ENCODE measurements at regions not wholly inside any gene's neighbourhood (a gene's known extent, or its start where the extent isn't known, plus 50 kb on each side); places are given as distances from the start of the nearest gene placed in this dataset.

DNA sequence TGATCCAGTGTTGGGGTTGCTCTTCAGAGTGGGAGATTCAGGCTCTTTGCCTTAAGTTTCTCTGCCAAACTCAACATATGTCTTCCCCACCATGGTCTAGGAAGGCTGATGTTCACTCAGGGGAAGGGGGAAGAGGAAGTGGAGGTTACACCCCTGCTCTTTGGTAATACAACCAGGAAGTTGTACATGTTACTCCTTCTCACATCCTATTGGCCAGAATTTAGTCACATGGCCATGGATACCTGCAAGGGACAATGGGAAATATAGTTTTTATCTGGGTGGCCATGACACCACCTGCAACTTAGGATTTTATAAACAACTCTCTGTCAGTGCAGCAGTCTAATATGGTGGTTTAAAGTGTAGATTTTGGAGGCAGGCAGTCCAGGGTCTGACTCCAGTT, 150.9 kb downstream of the TBX5 start:
- no peak for DNase-seq (ENCODE audit: low spot score)

DNA sequence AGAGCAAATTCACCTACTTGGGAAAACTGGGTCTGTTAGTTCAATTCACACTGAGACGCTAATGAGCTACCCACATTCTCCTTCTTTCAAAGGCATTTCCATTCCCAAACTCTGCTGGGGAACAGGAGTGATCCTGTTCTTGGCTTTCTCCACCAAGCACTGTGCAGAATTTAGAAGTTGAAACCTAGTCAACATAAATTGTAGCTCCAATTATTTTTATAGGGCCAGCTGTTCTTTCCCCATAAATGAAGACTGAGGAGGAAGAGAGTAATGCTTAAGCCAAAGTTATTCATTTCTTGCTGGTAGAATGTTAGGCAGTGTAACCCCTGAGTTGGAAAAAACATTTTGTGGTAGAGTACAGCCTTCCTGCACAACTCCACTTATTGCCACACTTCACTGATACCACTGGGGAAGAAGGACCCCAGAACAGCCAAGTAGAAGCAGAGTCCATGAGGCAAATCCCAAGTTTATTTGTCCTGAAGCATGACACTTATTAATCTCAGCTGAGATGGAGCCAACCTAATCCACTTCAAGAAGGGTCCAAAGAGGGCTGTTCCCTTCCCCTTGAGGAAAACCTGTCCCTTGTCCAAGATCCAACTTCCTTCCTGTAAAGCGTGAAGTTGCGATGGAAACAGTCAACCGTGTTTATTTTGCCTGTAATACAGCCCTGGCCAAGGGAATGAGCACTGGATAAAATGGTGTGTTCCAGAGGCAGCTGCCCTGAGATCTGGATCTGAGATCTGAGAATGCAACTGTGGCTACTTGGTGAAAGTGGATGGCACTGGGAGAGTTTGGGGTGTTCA, 151.8 kb downstream of the TBX5 start:
- no peak for DNase-seq (ENCODE audit: low spot score)

DNA sequence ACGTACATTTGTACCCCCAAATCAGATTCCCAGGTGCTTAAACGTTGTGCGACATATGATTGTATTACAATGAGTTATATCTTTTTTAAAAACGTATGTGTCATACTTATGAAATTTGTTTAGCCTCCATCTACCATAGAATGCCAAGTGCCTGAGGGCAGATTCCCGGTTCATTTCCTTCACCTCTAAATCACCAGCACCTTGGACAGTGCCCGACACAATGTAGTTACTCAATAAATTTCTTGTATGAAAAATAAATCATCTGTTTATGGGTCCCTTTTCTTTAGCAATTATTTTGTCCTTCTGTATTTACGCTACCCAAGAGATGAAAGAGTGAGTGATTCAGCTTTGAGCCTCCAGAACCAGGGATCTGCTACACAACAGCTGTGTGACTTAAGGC, 157.4 kb downstream of the TBX5 start:
- no peak for DNase-seq (ENCODE audit: low spot score)

DNA sequence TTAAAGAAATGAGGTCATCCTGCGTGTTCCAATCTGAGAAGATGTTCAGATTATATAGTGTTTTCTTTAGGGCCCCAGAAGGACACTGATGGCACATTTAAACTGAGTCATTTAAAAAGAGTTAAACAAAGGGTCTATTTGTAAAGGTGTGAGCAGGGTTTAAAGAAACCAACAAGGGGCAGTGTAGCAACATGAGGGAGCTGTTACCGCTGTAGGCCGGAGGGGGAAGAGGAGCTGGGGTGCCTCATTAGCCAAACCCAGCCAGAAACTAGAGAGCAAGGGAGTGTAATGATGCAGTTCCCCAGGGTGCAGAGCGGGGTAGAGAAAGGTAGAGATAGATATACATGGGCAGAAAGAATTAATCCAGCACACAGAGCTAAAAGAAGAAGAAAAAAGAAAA, 160.4 kb downstream of the TBX5 start:
- DNase-seq (ENCODE audit: low spot score), result no peak

DNA sequence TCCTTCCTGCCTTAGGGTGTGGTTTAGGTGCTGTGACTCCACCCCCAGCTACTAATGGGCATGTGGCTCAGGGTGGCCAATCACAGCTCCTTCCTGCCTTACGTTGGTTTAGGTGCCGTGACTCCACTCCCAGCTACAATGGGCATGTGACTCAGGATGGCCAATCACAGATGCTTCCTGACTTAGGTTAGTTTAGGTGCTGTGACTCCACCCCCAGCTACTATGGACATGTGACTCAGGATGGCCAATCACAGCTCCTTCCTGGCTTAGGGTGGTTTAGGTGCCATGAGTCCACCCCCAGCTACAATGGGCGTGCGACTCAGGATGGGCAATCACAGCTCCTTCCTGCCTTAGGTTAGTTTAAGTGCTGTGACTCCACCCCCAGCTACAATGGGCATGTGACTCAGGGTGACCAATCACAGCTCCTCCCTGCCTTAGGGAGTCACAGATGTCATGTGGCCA, 163.9 kb downstream of the TBX5 start:
- peak; percentile 2 for DNase-seq (ENCODE audit: low spot score)

DNA sequence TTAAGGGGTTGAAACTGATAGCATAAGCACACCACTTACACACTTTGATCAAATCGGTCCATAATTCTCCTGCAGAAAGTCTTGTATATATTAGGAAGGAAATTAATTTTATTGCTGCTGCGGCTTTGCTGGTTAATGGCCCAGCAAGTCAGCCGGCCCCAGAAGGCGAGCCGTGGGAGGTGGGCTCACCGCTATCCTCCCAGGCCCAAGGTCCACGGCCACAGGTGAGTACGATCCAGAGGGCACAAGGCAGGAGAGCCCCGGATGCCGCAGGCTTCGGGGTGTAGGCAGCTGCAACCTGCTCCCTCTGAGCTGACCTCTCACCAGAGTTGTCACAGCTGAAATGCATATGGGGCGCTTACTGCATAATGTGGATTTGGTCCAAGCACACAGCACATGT, 165.7 kb downstream of the TBX5 start:
- no peak for DNase-seq (ENCODE audit: low spot score)

DNA sequence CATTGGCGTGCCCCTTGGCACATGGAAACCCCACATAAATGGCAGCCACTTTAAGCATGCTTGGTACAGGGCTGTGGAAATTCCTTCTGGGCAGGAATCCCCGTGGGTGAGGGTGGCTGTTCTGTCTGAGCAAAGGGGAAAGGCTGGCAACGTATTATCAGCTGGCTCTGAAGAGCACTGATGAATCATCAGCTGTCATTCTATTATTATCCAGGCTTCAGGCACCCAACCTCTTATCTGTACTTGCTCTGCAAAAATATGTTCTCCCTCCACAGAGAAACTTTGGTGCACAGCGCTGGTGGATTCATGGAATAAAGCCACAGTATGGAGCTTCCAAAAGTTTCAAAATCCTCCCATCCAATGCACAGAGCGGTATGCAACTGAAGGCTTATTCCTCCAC, 167.1 kb downstream of the TBX5 start:
- DNase-seq (ENCODE audit: low spot score), result no peak

DNA sequence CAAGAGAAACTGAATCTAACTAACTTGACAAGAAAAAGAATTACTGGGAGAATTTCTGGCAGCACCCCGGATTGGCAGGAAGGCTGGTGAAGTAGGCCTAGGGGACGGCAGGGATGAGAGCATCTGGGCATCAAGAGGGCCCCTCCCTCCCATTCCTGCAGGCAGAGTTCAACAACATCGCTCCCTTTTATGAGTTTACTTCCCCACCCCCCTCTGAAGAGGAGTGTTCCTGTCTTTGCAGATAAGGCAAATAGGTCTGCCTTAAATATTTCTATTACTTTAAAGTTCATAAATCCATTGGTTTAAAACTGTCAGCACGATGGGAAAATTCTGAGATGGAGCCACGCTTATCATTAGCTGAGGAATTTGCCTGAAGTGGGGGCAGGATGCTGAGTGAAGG, 168.7 kb downstream of the TBX5 start:
- DNase-seq (ENCODE audit: low spot score), result no peak

DNA sequence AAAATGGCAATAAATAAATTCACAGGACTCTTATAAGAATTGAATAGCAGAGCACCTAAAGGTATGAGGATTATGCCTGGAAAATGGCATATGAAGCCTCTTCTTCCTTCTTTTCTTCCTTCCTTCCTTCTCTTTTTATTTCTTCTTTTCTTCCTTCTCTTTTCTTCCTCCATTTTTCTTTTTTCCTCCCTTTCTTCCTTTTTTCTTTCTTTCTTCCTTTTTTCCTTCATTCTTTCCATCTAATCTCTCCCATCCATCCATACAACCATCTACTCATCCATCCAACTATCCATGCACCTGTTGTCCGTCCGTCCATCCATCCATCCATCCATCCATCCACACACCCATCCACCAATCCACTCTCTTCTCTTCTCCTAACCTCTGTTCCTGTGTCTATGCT, 173.8 kb downstream of the TBX5 start:
- no peak for DNase-seq (ENCODE audit: low spot score)

DNA sequence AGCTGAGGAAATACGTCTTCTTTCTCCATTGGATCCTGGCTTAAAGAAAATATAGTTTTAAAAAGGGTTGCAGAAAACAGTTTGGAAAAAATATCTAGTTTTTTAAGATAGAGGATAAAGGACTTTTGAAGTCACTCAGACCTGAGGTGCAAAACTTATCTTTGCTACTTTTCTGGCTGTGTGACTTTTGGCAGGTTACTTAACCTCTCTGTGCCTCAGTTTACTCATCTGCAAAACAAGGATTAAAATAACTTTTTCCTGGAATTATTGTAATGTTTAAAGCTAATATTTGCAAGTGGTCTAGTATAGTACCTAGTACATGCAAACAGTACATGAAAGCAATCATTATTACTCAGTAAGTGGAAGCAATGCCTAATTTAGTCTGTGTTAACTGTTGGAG, 176.8 kb downstream of the TBX5 start:
- no peak for DNase-seq (ENCODE audit: low spot score)

DNA sequence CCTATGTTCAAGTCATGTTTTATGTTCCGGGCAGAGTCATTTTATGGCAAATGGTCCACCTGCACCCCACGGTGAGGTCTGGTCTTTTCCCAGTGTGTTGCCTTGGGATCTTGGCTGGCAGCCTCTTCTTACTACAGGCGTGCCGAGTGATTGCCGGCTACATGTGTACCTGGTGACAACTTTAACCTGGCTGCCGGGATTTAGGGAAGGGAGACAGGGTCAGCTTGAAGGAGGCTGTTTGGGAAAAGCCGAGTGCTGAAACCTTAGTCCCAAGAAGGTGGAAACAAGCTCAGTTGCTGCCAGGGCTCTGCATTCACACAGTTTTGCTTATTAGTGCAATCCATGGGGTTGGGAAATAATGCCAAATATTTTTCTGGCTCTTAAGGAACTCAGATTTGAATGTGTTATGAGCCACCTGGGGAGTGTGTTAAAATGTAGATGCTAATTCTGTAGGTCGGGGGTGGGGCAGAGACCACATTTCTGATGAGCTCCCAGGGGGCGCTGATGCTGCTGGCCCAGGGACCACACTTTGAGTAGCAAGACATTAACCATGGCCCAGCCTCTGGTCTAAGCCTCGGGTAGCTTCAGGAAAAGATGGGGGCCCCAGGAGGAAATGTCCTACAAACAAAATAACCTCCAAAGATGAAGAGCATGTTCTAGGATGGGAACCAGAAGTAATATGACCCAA, 179.6 kb downstream of the TBX5 start:
- DNase-seq (ENCODE audit: low spot score), result no peak

DNA sequence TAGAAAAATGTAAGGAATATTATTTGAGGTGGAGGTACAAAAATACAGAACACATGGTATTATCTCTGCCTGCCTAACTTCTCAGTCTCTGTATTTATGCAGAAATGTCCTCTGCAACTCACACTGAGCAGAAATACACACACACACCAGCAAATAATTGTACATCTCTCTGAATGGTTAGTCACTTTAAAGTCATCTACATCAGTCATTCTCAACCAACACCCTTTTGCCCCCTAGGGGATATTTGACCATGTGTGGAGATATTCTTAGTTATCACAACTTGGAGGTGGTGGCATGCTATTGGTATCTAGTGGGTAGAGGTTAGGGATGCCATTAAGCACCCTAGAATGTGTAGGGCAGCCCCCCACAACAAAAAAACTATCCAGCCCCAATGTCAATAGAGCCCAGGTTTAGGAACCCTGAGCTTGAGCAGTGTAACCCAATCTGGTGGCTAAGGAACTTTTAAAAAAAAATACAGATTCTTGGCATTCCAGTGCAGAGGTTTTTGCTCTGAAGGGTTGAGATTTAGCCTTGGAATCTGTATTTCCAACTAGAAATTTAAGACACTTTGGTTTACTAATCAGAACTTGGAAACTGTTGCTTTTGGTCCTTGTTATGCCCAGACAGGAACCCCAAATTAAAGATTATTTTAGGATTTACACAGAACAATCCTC, 183.8 kb downstream of the TBX5 start:
- no peak for DNase-seq (ENCODE audit: low spot score)

DNA sequence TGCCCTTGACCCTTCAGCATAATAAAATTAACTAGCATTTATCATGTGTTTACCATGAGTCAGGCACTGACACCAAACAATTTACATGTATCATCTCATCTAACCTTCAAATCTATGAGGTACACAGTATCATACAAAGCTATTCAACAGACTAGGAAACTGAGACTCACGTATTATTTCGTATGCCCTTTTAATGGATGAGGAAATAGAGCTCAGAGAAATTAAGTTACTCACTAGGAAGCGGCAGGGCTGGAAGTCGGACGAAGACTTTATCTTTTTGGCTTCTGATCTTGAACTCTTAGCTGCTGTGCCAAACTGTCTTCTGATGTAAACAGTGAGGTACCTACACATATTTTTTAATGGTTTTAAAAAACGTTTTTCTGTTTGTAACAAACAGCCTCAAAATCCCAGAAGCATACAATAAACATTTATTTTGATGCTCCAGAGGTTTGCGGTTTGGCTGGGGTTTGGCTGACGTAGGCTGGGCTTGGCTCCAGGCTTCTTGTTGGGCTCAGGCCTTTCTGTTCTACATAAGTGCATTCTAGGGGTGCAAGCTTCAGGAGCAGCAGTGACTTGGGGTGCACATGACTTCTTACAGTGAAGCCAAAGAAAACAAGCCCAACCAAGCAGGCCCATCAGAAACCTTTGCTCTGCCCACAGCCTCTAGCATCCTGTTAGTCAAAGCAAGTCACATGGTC, 184.7 kb downstream of the TBX5 start:
- DNase-seq (ENCODE audit: low spot score), result no peak

DNA sequence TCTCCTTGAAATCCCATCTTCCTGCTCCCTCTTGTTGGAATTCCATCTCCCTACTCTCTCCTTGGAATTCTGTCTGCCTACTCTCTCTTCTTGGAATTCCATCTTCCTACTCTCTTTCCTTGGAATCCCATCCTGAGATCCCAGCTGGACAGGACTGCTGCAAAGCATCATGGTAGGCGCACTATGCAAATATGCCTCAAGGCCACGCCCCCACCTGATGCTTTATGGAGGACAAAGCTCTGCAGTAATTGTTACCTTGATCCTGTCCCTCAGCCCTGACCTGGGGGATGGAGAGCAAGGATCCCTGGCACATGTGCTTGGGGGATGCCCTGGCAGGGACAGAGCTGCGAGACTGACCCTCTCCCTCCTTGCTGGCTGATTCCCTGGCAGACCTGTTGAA, 185.6 kb downstream of the TBX5 start:
- no peak for DNase-seq (ENCODE audit: low spot score)

DNA sequence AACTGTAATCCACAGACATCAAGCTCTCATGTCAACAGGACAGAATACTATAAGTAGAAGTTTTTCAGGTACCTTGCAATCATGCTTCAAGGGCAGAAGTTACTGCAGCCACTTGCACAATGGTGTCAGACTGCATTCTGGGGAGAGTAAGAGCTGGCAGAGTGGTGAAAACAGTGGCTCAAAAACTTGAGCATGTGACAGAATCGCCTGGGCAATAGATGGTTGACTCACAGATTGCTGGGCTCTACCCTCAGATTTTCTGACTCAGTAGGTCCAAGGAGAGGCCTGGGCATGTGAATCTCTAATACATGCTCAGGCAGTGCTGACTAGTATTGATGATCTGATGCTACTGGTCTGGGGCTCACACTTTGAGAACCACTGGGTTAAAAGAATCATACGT, 187.8 kb downstream of the TBX5 start:
- DNase-seq (ENCODE audit: low spot score), result no peak

DNA sequence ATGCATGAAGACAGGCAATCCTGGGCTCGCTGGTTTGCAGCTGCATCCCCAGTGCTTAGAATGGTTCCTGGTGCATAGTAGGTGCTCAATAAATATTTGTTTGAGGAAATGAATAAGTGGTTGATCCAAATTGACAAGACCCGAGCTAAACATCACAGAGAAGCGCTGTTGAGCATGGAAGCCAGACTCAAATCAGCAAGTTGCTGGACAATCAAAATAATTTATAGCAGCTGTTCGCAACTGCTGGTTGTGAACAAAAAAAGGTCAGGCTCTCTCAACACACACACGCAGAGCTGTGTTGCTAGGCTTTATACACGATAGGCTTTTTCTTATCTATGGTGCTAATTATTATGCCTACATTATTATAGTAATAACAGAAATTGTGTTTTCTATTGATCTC, 190.2 kb downstream of the TBX5 start:
- no peak for DNase-seq (ENCODE audit: low spot score)

DNA sequence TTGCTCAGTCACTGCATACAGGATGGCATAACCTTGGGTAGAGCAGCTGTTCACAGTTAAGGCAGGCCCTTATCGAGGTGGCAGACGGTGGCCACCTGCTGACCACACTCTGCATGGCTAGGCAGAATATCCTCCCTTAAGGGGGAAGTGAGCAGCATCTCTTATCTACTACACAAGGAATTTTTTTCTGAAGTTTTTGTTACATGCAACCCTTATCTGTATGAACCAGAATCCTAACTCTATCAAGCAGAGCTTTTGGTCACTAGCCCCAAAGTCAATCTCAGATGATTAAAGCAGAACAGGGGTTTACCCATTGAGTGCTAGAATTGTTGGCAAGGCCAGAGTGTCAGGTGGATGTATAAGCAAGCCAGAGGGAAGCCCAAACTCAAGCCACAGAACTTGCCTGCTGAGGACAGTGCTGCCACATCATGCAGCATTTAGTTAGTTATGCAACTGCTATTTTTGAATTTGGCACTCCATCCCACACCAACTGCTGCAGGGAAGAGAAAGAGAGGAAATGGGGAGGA, 192.8 kb downstream of the TBX5 start:
- DNase-seq (ENCODE audit: low spot score), result peak; percentile 22

DNA sequence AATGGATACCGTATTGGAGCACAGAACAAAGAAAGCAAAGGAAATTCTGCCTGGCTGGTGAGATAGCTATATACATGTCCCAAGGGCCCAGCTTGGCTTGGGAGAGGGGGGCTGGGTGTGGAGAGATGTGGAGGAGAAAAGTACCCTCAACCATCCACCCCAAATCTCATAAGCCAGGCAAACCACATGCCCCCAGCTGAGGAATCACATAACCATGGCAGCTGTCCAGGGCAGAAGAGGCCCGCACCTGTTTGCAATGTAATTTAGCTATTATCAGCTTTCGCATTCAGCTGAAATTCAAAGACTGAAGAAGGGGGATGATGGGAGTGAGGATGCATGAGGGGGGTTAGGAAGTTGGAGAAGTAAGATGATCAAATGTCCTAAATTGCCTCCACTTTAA, 196.1 kb downstream of the TBX5 start:
- no peak for DNase-seq (ENCODE audit: low spot score)

DNA sequence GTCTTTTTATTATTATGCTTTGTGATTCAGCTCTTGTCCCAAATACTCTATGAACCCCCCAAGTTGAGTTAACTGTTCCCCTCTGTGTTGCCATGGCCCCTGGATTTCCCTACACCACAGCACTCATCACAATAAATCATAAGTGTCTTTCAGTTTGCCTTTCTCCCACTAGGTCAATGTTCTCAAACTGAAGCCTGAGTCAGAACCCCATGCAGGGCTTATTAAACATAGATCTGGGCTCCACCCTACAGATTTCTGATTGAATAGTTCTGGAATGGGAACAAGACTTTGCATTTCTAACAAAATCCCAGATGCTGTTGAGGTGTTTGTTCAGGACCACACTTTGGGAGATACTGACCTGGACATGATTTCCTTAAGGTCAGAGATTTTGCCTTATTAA, 199.4 kb downstream of the TBX5 start:
- DNase-seq (ENCODE audit: low spot score), result no peak

DNA sequence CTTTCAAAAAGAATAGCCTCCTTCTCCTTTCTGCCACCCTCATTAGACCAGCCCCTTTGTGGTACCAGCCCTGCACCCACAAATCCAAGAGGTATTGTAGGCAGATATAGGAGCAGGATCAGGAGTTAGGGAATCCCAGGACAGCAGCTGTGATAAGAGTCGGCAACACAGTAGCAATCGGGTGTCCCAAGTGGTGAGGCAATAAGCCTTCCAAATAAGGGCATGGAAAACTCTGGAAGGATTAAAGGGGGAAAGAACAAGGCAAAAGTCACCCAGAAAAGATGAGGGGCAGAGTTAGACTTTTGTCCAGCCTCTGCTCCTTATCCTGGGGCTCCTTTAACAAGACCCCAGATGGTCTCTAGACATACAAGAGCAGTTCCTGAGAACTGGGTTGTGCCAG, 204.2 kb downstream of the TBX5 start:
- DNase-seq (ENCODE audit: low spot score), result no peak

DNA sequence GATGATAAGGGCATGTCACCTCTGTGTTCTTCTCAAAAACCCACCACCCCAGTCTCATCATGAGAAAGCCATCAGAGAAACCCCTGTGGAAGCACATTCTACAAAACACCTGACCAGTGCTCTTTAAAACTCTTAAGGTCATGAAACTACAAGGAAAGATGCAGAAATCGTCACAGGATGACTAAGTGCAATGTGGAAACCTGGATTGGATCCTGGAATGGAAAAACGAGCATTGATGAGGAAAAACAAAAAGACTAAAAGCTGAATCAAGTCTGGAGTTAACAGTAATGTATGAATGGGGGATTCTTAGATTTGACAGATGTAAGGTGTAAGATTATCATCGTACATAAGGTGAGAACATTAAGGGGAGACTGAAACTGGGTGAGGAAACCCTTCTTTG, 211.0 kb downstream of the TBX5 start:
- no peak for DNase-seq (ENCODE audit: low spot score)

DNA sequence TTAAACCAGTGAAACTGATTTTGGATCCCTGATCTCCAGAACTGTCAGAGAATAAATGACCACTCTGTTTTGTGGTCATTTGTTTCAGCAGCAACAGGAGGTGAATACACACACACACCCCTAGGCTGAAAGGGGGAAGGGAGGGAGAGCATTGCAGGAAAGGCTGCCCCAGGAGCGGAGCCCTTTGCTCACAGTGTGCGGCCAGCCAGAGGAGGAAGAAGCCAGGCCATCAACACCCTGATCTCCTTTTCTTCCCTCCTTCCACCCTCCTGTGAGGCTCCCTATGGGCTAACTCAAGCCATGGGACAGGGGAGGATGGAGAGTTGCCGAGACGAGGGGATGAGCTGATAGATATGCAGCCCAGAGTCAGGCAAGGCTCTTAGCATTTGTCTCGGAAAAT, 211.9 kb downstream of the TBX5 start:
- no peak for DNase-seq (ENCODE audit: low spot score)

All from HT-29 (cell line).